HG03460 (cell line): ENCODE measurements at regions not wholly inside any gene's neighbourhood (a gene's known extent, or its start where the extent isn't known, plus 50 kb on each side); places are given as distances from the start of the nearest gene placed in this dataset.

Experiments
- ATAC-seq: cut with Tn5 transposase; IDR thresholded peaks from one replicate; pipeline ENCODE4 v1.9.1; 2021; ENCODE audit not compliant: unreplicated experiment

DNA sequence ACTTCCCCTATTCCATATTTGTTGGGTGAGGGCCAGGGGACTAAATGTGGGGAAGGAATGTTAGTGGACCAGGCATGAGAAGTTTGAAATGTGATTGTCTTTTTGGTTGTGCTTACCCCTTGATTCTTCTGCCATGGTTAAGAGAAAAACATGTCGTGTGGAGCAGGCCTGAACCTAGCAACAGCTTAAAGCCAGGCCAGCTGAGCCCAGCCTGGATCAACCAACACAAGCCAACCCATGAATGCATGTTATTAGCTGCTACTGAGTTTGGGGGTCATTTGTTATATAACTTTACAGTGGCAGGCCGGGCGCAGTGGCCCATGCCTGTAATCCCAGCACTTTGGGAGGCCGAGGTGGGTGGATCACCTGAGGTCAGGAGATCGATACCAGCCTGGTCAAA is 52.4 kb upstream of the TRIO start:
- no peak for ATAC-seq

DNA sequence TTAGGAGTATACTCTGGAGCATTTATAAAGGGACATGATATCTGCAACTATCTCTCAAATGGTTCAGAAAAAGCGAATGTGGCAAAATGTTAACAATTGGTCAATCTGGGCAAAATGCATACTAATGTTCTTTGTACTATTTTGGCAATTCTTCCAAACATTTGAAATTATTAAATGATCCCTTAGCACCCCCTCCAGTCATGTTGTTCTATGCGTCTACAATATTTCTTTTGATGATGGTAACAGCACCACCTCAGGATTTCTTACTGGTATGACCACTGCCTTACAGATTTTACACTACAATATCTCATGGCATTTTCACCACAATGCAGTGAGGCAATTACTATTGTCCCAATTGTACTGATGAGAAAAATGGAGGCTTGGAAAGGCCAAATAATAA is 52.9 kb upstream of the TRIO start:
- no peak for ATAC-seq

DNA sequence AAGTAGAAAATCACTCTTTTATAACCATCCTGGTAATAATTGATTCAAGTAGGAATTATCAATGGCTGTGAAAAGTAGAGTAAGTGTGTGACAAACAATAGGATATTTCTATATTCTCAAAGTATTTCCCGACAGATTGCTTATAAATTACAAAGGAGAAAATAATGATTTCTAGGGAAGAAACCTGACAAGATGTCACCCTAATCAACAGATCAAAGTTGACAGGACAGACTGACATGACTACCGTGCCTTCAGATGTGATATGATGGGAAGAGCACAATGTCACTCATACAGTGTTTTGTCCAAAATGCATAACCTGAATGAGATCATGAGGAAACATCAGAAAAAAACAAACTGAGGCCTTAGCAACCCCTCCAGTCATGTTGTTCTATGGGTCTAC is 53.9 kb upstream of the TRIO start:
- ATAC-seq: no peak

DNA sequence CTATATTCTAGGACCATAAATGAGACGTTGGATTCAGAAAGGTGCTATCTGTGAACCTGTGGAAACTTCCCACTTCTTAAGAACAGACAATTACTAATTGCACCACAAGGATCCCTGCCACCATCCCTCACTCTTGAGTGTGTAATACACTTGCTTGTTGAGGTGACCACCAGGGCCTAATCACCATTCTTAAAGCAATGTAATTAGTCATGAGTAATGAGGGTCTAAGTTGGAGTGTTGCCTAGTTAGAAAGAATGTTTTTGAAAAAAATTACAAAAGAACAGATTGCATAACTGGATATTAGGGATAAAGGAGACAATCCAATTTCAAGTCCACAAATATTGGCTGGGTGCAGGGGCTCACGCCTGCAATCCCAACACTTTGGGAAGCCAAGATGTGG is 56.9 kb upstream of the TRIO start:
- ATAC-seq: no peak

DNA sequence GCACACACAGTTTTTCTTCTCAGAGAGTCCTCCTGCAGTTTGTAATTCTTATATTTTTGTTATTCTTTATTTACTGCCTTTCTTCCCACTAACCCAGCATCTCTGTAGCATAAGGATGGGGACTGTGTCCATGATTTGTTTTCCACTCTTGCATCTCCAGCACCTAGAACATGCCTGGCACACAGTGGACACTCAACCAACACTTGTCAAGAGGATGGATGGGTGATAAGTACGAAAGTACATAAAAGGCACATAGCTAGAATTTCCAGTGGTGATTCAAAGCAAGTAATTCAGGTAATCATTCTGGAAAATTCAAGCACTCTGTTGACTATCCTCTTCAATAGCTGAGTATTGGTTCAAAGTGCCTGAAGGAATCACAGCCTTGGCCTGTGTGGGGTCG is 60.2 kb upstream of the TRIO start:
- no peak for ATAC-seq

DNA sequence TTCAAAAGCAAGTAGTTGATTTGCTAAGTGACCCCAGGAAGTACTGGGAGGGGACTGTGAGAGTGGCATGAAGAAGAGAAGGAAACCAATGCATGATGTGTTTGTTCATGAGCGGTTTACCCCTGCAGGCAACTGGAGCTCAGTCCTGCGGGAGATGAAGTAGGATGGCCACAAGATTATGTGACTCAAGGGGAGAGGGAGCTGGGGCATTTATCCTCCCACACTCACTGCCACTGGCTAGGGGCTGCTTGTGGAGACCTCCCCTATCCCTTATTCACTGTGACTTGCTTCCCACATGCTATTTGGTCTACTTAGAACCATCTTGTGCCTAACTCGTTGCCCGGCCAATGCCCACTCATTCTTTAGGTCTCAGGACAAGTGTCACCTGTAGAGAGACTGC is 60.6 kb upstream of the TRIO start:
- ATAC-seq: no peak

DNA sequence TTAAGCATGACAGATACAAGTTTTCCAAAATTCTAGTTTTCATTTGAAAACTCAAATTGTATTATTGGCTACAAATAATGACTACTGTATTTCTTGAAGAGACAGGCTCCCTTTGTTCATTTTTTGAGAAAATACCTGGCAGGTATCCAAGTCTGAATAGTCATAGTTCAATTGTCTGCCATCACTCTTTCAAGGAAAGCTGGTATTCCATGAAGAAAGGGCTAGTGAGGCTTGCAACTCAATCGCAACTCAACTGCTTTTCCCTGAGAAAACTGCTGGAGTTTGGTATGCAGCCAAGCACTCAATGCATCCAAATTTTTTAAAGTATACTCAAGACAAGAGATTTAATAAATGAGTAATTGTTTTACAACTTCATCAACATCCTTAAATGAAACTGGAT is 61.4 kb upstream of the TRIO start:
- ATAC-seq: no peak

DNA sequence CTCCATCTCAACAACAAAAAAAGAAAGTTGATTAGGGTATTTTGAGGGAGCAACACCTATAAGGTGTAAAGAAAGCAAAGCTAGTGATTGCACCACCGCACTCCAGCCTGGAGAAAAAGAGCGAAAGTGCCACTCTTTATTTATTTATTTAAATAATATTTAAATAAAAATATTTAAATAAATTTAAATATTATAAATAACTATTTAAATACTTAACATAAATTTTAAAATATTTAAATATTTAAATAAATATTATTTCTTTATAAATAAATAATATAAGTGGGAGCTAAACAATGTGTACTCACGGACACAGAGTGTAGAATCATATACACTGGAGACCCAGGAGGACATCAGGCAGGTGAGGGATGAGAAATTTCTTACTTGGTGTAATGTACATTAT is 64.4 kb upstream of the TRIO start:
- ATAC-seq: no peak

DNA sequence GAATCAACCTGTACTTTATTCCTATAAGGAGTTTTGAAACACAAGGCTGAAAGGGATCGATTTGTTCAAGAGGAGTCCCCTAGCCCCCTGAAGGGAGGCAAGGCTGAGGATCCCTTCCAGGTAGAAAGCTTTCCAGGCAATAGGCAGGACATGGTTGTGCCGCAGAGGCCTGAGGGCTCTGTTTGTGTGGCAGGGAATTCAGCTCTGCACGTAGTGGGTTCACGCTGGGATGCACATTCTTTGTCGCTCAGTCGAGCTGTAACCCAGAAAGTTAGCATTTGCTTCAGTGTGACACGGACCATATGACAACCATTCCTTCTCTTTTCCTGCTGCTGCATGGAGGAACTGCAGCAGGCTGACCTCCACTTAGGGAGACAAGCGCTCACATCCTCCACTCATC is 65.6 kb upstream of the TRIO start:
- no peak for ATAC-seq

DNA sequence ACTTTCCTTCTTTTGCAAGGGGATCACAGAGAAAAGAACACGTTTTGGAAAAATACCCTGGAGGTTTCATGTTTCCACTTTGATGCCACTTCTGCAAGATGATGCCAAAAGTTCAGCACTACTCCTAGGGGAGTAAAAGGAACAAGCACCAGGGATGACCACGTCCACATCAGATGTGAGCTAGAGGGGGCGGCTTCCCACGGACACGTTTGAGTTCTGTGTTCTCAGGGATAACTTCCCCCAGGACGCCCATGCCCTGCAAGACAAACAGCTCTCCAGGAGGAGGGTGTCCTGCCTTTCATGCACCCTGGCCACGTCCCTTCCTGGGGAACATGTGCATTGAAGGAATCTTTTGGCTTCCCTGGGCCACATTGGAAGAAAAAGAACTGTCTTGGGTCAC is 66.6 kb upstream of the TRIO start:
- ATAC-seq: no peak

DNA sequence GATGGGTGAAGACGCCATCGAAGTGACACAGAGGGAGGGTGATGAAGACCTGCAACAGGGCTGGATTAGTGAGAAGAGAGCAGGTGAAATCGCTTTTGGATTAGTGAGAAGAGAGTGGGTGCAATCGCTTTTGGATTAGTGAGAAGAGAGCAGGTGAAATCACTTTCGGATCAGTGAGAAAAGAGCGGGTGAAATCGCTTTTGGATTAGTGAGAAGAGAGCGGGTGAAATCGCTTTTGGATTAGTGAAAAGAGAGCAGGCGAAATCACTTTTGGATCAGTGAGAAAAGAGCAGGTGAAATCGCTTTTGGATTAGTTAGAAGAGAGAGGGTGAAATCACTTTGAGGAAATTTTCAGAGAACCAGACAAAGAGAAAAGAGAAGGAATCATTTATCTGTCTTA is 67.2 kb upstream of the TRIO start:
- ATAC-seq: no peak

DNA sequence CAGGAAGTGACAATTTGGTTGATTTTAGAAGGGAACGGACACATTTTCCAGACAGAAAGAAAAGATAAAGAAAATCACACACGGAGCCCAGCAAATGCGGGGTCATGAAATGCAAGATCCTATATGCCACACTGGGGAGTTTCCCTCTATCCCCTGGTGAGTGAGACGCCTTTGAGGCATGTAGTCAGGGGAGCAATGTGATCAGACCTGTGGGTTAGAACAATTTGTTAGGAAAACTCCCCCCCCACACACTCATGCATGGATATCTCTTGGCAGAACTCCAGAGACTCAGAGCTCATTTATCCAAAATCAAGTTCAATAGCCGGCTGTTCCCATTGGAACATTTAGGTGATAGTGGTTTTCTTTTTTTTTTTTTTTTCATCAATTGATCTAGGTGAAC is 71.7 kb upstream of the TRIO start:
- no peak for ATAC-seq

DNA sequence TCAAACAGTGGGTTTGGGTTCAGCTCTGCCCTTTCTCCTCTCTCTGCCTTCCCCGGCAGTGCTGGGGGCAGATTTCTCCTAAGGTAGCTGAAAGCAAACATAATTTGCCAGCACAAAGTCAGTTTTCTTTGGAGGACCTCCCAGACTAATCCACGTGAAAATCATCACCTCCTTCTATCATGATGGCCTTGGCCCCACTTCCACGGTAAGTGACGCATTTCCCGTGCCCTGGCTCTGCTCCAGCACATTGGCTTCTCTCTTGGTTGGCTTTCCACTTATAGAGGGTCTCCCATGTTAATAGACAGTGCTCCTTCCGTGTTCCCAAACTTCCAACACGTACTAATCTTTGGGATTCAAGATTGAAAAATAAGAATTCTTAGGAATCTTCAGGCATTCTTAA is 74.1 kb upstream of the TRIO start:
- ATAC-seq: no peak

DNA sequence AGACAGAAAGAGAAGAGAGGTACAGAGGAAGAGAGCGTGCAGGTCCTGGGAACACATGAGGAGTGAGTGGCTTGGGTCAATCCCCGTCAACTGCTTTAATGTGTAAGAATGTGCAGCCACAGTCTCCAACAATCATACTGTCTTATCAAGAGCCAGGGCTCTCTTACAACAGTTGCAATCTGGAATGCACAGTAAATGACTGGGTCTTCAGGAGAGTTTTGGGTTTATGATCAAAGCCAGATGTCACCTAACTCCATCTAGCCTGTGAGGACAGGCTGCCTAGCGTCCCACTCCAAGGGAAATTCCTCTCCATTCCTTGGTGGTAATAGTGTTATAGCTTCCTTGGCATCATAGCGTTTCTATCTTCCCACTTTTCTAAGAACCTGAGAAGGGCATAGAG is 75.0 kb upstream of the TRIO start:
- no peak for ATAC-seq

DNA sequence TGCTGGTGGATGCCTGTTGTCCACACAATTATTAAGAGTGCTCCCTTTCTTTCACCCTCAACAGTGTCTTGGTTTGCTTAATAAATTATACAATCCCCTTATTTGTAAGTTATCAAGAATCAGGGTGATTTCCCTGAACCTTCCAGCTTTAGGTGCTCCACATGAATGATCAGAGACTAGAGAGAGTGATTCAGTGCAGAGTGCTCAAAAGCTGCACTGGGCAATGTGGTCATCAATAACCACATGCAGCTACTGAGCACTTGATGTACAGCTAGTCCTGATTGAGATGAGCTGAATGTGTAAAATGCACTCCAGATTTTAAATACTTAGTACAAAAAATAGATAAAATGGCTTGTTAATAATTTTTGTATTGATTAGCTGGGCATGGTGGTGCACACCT is 76.8 kb upstream of the TRIO start:
- ATAC-seq: no peak

DNA sequence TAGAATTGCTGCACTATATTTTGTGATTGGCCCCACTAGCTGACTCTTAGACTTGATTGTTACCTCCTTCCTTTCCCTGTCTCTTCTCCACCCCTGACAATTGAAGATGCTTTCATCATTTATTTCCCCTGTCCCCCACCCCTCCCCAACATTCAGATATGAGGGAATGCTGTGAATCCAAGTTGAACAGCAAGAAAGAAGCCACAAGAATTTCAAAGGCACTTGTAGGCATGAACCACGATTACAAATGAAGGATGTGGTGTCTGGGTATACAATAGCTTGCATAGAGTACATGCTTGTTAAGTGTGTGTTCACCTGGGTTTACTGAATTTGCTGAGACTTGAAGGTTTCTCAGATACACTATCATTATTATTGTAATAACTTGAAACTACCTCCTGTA is 78.3 kb upstream of the TRIO start:
- ATAC-seq: no peak

DNA sequence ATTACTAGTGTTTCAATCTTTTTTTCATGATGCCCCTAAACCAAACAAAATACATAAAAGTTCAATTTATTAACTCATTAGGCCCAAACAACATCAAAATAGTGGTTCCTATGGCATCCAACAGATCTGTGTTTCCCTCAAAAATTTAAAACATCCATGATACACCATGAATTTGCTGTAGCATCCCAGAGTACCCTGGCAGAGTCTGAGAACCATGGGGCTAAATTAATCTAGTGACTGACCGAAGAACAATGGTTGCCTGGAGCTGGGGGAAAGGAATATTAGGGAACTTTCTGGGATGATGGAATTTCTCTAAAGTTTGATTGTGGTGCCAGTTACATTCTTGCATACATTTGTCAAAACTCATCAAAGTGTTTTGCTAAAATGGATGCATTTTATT is 79.5 kb upstream of the TRIO start:
- ATAC-seq: no peak

DNA sequence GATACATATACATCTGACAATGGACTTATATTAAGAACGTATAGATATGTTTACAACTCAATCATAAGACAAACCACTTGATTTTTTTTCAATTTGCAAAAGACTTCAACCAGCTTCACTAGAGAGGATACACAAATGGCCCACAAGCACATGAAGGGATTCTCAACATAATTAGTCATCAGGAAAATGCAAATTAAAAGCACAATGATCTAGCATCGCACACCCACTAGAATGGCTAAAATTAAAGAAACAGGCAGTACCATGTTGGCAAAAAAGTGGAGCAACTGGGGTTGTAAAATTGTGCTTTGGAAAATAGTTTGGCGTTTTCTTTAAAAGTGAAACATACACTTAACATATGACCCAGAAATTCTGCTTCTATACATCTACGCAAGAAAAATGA is 80.0 kb upstream of the TRIO start:
- no peak for ATAC-seq

DNA sequence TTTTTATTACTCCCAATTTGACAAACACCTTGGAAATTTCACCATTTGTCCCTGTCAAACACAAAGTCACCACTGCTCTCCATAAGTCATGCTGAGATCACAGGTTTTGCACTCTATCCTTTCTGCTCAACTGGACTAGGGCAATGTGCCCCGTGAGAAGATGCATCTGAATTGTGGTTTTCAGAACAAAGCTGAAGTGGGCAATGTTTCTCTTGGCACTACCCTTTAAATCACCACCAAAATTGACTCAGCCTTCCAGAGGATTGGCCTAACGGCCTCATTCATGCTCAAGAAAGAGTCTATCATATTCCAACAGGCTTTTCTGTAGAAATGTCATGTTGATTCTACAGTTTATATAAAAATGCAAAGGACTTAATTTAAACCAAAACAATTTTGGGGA is 81.0 kb upstream of the TRIO start:
- no peak for ATAC-seq

DNA sequence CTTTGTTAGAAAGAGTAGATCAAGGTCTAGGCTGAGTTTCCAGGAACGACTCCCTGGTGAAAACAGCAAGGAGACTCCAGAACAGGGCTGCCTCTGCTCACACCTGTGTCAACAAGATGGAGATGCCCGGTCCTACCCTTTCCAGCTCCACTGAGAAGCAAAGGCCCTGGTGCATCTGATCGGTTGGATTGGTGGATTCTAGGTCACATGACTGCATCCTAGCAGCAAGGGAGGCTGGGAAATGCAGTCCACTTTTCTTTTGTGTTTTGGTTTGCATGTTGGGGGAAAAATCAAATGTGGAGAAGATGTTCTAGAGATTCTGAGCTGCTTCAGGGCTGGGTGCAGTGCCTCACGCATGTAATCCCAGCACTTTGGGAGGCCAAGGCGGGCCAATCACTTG is 82.0 kb upstream of the TRIO start:
- ATAC-seq: no peak

DNA sequence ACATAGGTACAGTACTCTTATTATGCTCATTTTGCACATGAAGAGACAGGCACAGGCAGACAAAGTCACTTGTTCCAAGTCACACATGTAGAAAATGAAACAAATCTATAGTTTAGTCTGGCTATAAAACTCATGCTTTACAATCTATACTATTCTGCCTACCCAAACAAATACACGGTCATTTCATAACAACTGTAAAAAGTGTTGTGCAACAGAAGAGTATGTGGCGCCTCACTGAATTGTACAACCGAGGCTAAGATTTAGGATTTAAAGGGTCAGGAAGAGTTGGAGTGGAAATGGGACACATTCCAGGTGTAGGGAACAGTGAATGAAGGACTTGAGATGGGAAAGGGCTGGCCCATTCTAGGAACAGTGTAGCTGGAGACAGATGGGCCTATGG is 82.9 kb upstream of the TRIO start:
- no peak for ATAC-seq

DNA sequence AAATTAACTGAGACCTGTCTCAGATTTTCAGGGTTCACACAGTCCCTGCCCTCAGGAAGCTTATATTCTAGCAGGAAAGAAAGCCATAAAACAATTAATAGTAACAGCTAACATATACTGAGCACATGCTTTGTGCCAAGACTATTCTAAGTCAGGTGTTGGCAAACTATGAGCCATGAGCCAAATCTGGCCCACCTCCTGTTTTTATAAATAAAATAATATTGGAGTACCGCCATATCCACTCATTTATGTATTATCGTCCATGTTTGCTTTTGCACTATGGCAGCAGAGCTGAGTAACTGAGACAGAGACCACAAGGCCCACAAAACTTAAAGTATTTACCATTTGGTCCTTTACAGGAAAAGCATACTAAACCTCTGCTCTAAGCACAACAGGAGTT is 83.3 kb upstream of the TRIO start:
- no peak for ATAC-seq

DNA sequence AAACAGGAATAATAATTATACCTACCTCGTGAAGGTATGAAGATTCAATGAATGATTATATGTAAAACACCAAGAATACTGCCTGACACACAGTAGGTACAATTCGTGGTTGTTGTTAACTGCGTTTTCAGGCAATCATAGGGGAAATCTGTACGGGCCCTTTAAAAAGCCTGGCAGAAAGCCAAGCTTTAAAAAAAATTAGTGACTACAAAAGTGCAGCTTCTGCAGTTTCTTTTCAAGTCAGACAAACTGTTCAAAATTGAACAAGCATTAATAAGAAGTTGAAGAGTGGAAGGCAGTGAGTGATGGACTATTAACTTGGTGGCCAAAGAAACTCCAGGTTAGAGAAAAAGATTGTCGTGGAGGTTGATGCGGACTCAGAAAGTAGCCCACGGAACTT is 85.9 kb upstream of the TRIO start:
- no peak for ATAC-seq

DNA sequence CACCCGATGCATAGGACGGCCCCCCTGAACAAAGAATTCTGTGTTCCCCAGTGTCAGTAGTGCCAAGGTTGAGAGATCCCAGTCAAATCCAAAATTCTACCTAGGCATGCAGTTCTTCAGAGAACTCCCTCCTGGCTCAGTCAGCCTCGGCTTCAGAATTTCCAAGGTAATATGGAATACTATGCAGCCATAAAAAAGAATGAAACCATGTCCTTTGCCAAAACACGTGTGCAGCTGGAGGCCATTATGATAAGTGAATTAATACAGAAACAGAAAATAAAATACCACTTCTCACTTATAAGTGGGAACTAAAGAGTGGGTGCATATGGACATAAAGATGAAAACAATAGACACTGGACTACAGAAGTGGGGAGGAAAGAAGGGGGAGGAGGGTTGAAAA is 87.1 kb upstream of the TRIO start:
- no peak for ATAC-seq
